ENCODE measurements at regions not wholly inside any gene's neighbourhood (a gene's known extent, or its start where the extent isn't known, plus 50 kb on each side); places are given as distances from the start of the nearest gene placed in this dataset.

- no TSS peak for BruUV-seq (replicated peaks)
- no peaks in the 10 kb centered on the region for H4K20me1 ChIP-seq (ENCODE audit: insufficient read depth)
- no peaks in the 10 kb centered on the region for H3K4me1 ChIP-seq (ENCODE audit: control insufficient read depth in 1 of 2, insufficient read depth in 2 of 2, low read length in 2 of 2)
- H3K27ac ChIP-seq (ENCODE audit: low read depth, low read length), result no peak overlapping the region
- H3K27me3 ChIP-seq (ENCODE audit: insufficient read depth, low read length), result no peaks in the 10 kb centered on the region
- no peak for TF ChIP-seq FOSL1 (IDR thresholded peaks at IDR 0.05; ENCODE audit: low read depth)
- TF ChIP-seq ZFX (IDR thresholded peaks at IDR 0.05), result no peak
- no peak for TF ChIP-seq YY1 (IDR thresholded peaks at IDR 0.05; ENCODE audit: extremely low read depth, insufficient replicate concordance, low read depth, low read length)
- no peak for TF ChIP-seq MAX (IDR thresholded peaks at IDR 0.05)
- TF ChIP-seq POLR2AphosphoS5 (IDR thresholded peaks at IDR 0.05; ENCODE audit: low read depth, low read length), result no peak
- ATAC-seq (no peak), DNase-seq (ENCODE audit: low read depth, low spot score) (no peak)
- H3K4me3 ChIP-seq (replicated peaks in 1 of 2; ENCODE audit: low read depth in 1 of 2, low read length in 2 of 2), result no peak overlapping the region
- no peak overlapping the region for H3K9ac ChIP-seq (ENCODE audit: low read length)
- CTCF ChIA-PET, result no interaction called here
- intact Hi-C loops (cut with micrococcal nuclease), result no loop called here
- H3K4me2 ChIP-seq (ENCODE audit: low read length), result no peak overlapping the region
- no peaks in the 10 kb centered on the region for H3K9me2 ChIP-seq (ENCODE audit: insufficient read depth)
- no peaks in the 10 kb centered on the region for H3K9me3 ChIP-seq (ENCODE audit: control insufficient read depth in 1 of 2, insufficient read depth in 1 of 2, low read depth in 1 of 2, low read length in 2 of 2)
- RAD21 ChIA-PET (ENCODE audit: low non-redundant PET in 1 of 2, low total read pairs in 2 of 2, uncharacterized antibody in 2 of 2, unreplicated experiment in 2 of 2), result no interaction called here
- H3K36me3 ChIP-seq (ENCODE audit: control insufficient read depth in 1 of 2, insufficient read depth in 2 of 2, low read length in 2 of 2), result no peaks in the 10 kb centered on the region
- POLR2A ChIA-PET, result no interaction called here
- no peaks in the 10 kb centered on the region for H3K79me2 ChIP-seq (ENCODE audit: insufficient read depth, low read length)
- no peak overlapping the region for H2AFZ ChIP-seq (ENCODE audit: low read depth, low read length, poor library complexity, severe bottlenecking)
Observed at GRCh38 chr6:21312118-21312517, 281.4 kb upstream of the SOX4 start.

- no peak overlapping the region for H3K4me2 ChIP-seq (ENCODE audit: low read length)
- no peak overlapping the region for H3K9ac ChIP-seq (ENCODE audit: low read length)
- intact Hi-C loops (cut with micrococcal nuclease), result no loop called here
- H3K27me3 ChIP-seq (ENCODE audit: insufficient read depth, low read length), result no peaks in the 10 kb centered on the region
- no peak overlapping the region for H3K27ac ChIP-seq (ENCODE audit: low read depth, low read length)
- POLR2A ChIA-PET, result no interaction called here
- ATAC-seq, result no peak
- H2AFZ ChIP-seq (ENCODE audit: low read depth, low read length, poor library complexity, severe bottlenecking), result no peak overlapping the region
- no peaks in the 10 kb centered on the region for H3K4me1 ChIP-seq (ENCODE audit: control insufficient read depth in 1 of 2, insufficient read depth in 2 of 2, low read length in 2 of 2)
- H3K9me3 ChIP-seq (ENCODE audit: control insufficient read depth in 1 of 2, insufficient read depth in 1 of 2, low read depth in 1 of 2, low read length in 2 of 2), result no peaks in the 10 kb centered on the region
- no peaks in the 10 kb centered on the region for H4K20me1 ChIP-seq (ENCODE audit: insufficient read depth)
- no peak for DNase-seq (ENCODE audit: low read depth, low spot score)
- RAD21 ChIA-PET (ENCODE audit: low non-redundant PET in 1 of 2, low total read pairs in 2 of 2, uncharacterized antibody in 2 of 2, unreplicated experiment in 2 of 2), result no interaction called here
- CTCF ChIA-PET, result no interaction called here
- H3K9me2 ChIP-seq (ENCODE audit: insufficient read depth), result no peaks in the 10 kb centered on the region
- no peak overlapping the region for H3K4me3 ChIP-seq (replicated peaks in 1 of 2; ENCODE audit: low read depth in 1 of 2, low read length in 2 of 2)
- no peaks in the 10 kb centered on the region for H3K79me2 ChIP-seq (ENCODE audit: insufficient read depth, low read length)
- BruUV-seq (replicated peaks), result no TSS peak
- no peaks in the 10 kb centered on the region for H3K36me3 ChIP-seq (ENCODE audit: control insufficient read depth in 1 of 2, insufficient read depth in 2 of 2, low read length in 2 of 2)
- TF ChIP-seq CTCF (IDR thresholded peaks at IDR 0.05 in 2 of 3, conservative IDR thresholded peaks at IDR 0.05 in 1 of 3; ENCODE audit: borderline replicate concordance in 1 of 3, insufficient read depth in 1 of 3, low read depth in 2 of 3, low read length in 2 of 3) (no peak), JUND (IDR thresholded peaks at IDR 0.05) (no peak), ZNF274 (IDR thresholded peaks at IDR 0.05; ENCODE audit: low read depth, low read length) (no peak), EZH2 (IDR thresholded peaks at IDR 0.05) (no peak), ZFX (IDR thresholded peaks at IDR 0.05) (no peak), FOSL1 (IDR thresholded peaks at IDR 0.05; ENCODE audit: low read depth) (no peak), REST (IDR thresholded peaks at IDR 0.05; ENCODE audit: low read depth) (no peak), SRF (IDR thresholded peaks at IDR 0.05; ENCODE audit: low read depth) (no peak), POLR2A (IDR thresholded peaks at IDR 0.05; ENCODE audit: borderline replicate concordance, extremely low read depth, insufficient read depth, insufficient read length) (no peak), CBX3 (IDR thresholded peaks at IDR 0.05; ENCODE audit: low read depth) (no peak), ATF3 (IDR thresholded peaks at IDR 0.05) (no peak), MAX (IDR thresholded peaks at IDR 0.05) (no peak)
Observed at GRCh38 chr6:21317642-21318041, 275.9 kb upstream of the SOX4 start.

All from HCT116 (cell line).